ENCODE measurements at regions not wholly inside any gene's neighbourhood (a gene's known extent, or its start where the extent isn't known, plus 50 kb on each side); places are given as distances from the start of the nearest gene placed in this dataset.

DNA sequence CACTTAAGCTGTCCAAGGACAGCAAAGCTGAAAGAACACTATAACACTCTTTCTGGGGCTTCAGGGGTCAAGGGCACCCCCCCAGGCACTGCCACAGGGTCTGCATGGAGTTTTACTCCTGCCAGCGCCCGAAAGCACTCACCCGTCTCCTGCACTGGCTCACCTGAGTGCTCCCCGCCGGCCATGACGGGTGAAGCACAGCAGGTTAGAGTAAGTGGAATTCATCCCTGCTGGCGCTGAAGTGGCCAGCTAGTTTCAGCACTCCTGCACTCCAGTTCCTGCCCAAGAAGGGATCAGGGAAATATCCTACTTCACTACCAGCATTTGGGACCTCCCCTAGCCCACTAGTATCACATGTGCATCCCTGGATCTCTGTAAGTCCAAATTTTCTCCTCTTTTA is 516.0 kb downstream of the ZNF608 start (continued):
- TF ChIP-seq ZNF148 (tag by site-specific recombination; IDR thresholded peaks at IDR 0.05; ENCODE audit: borderline replicate concordance): no peak
- TF ChIP-seq, protein P1, sequence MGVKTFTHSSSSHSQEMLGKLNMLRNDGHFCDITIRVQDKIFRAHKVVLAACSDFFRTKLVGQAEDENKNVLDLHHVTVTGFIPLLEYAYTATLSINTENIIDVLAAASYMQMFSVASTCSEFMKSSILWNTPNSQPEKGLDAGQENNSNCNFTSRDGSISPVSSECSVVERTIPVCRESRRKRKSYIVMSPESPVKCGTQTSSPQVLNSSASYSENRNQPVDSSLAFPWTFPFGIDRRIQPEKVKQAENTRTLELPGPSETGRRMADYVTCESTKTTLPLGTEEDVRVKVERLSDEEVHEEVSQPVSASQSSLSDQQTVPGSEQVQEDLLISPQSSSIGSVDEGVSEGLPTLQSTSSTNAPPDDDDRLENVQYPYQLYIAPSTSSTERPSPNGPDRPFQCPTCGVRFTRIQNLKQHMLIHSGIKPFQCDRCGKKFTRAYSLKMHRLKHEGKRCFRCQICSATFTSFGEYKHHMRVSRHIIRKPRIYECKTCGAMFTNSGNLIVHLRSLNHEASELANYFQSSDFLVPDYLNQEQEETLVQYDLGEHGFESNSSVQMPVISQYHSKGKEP (tag by site-specific recombination; IDR thresholded peaks at IDR 0.05): no peak
- TF ChIP-seq ZNF488 (tag by site-specific recombination; IDR thresholded peaks at IDR 0.05): no peak
- TF ChIP-seq HOXC10 (CRISPR knock-in tag; IDR thresholded peaks at IDR 0.05): no peak
- no peak for TF ChIP-seq KLF7 (tag by site-specific recombination; IDR thresholded peaks at IDR 0.05; ENCODE audit: borderline replicate concordance)
- no peak for TF ChIP-seq ZNF791 (tag by site-specific recombination; IDR thresholded peaks at IDR 0.05)
- TF ChIP-seq, protein P2, sequence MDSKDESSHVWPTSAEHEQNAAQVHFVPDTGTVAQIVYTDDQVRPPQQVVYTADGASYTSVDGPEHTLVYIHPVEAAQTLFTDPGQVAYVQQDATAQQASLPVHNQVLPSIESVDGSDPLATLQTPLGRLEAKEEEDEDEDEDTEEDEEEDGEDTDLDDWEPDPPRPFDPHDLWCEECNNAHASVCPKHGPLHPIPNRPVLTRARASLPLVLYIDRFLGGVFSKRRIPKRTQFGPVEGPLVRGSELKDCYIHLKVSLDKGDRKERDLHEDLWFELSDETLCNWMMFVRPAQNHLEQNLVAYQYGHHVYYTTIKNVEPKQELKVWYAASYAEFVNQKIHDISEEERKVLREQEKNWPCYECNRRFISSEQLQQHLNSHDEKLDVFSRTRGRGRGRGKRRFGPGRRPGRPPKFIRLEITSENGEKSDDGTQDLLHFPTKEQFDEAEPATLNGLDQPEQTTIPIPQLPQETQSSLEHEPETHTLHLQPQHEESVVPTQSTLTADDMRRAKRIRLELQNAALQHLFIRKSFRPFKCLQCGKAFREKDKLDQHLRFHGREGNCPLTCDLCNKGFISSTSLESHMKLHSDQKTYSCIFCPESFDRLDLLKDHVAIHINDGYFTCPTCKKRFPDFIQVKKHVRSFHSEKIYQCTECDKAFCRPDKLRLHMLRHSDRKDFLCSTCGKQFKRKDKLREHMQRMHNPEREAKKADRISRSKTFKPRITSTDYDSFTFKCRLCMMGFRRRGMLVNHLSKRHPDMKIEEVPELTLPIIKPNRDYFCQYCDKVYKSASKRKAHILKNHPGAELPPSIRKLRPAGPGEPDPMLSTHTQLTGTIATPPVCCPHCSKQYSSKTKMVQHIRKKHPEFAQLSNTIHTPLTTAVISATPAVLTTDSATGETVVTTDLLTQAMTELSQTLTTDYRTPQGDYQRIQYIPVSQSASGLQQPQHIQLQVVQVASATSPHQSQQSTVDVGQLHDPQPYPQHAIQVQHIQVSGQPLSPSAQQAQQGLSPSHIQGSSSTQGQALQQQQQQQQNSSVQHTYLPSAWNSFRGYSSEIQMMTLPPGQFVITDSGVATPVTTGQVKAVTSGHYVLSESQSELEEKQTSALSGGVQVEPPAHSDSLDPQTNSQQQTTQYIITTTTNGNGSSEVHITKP (tag by site-specific recombination; IDR thresholded peaks at IDR 0.05): no peak
- no peak for TF ChIP-seq RBAK (tag by site-specific recombination; IDR thresholded peaks at IDR 0.05)
- TF ChIP-seq, protein P3, sequence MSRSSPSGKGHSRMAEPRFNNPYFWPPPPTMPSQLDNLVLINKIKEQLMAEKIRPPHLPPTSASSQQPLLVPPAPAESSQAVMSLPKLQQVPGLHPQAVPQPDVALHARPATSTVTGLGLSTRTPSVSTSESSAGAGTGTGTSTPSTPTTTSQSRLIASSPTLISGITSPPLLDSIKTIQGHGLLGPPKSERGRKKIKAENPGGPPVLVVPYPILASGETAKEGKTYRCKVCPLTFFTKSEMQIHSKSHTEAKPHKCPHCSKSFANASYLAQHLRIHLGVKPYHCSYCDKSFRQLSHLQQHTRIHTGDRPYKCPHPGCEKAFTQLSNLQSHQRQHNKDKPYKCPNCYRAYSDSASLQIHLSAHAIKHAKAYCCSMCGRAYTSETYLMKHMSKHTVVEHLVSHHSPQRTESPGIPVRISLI (tag by site-specific recombination; IDR thresholded peaks at IDR 0.05): no peak
- TF ChIP-seq, protein P4, sequence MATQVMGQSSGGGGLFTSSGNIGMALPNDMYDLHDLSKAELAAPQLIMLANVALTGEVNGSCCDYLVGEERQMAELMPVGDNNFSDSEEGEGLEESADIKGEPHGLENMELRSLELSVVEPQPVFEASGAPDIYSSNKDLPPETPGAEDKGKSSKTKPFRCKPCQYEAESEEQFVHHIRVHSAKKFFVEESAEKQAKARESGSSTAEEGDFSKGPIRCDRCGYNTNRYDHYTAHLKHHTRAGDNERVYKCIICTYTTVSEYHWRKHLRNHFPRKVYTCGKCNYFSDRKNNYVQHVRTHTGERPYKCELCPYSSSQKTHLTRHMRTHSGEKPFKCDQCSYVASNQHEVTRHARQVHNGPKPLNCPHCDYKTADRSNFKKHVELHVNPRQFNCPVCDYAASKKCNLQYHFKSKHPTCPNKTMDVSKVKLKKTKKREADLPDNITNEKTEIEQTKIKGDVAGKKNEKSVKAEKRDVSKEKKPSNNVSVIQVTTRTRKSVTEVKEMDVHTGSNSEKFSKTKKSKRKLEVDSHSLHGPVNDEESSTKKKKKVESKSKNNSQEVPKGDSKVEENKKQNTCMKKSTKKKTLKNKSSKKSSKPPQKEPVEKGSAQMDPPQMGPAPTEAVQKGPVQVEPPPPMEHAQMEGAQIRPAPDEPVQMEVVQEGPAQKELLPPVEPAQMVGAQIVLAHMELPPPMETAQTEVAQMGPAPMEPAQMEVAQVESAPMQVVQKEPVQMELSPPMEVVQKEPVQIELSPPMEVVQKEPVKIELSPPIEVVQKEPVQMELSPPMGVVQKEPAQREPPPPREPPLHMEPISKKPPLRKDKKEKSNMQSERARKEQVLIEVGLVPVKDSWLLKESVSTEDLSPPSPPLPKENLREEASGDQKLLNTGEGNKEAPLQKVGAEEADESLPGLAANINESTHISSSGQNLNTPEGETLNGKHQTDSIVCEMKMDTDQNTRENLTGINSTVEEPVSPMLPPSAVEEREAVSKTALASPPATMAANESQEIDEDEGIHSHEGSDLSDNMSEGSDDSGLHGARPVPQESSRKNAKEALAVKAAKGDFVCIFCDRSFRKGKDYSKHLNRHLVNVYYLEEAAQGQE (tag by site-specific recombination; IDR thresholded peaks at IDR 0.05): no peak

DNA sequence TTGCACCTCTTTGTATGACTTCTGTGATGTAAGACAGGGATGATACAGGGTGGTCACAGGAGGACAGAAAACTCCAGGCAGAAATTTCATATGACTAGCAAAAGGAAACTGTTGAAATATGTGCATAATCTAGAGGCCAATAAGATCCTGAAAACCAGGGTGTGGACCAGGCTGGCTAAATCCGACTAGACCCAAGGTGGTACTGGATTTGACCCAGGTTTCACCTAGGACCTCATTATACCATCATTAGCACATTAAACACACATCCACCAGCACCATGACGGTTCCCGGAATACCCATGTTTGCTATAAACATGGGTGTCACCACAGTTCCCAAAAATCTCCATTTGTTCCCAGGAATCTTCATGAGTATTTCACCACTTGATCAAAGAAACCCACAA is 517.1 kb downstream of the ZNF608 start:
- H3K4me3 ChIP-seq (ENCODE audit: low read depth, low read length): no peak overlapping the region
- H3K27ac ChIP-seq (ENCODE audit: extremely low read depth, low read depth, low read length): no peak overlapping the region
- no peaks in the 10 kb centered on the region for H3K36me3 ChIP-seq (ENCODE audit: control insufficient read depth in 2 of 2, insufficient read depth in 1 of 2, low read length in 2 of 2)
- TF ChIP-seq GLIS2 (tag by site-specific recombination; IDR thresholded peaks at IDR 0.05) (no peak), ZBTB8A (tag by site-specific recombination; IDR thresholded peaks at IDR 0.05) (no peak), ZNF837 (tag by site-specific recombination; IDR thresholded peaks at IDR 0.05) (no peak), ZNF670 (tag by site-specific recombination; IDR thresholded peaks at IDR 0.05; ENCODE audit: low read depth) (no peak), ZBTB48 (tag by site-specific recombination; IDR thresholded peaks at IDR 0.05) (no peak), ZNF560 (tag by site-specific recombination; IDR thresholded peaks at IDR 0.05; ENCODE audit: borderline replicate concordance) (no peak), BCL11B (tag by site-specific recombination; IDR thresholded peaks at IDR 0.05; ENCODE audit: low read depth) (no peak)
- H3K9me3 ChIP-seq (ENCODE audit: control insufficient read depth, insufficient read depth, low read depth, low read length): no peaks in the 10 kb centered on the region
- ChIA-PET POLR2A (no interaction called here), CTCF (no interaction called here)
- peaks cover 5% of the 10 kb centered on the region for H3K4me1 ChIP-seq (ENCODE audit: control insufficient read depth, insufficient read depth, low read length)

Data from HEK293 (cell line).